ENCODE measurements at regions not wholly inside any gene's neighbourhood (a gene's known extent, or its start where the extent isn't known, plus 50 kb on each side); places are given as distances from the start of the nearest gene placed in this dataset.

DNA sequence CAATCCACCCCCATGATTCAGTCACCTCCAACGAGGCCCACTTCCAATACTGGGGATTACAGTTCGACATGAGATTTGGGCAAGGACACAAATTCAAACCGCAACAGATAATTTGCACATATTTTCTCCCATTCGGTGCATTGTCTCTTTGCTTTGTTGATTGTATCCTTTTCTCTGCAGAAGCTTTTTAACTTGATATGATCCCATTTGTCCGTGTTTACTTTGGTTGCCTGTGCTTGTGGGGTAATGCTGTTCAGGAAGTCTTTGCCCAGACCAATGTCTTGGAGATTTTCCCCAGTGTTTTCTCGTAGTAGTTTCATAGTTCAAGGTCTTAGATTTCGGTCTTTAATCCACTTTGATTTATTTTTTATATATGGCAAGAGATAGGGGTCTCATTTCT lies 330.8 kb upstream of the SPRY2 start:
- Mint-ChIP-seq H3K4me3 (no peak overlapping the region), H3K4me1 (ENCODE audit: low read depth) (no peaks in the 10 kb centered on the region), H3K27ac (no peak overlapping the region), H3K36me3 (ENCODE audit: low read depth) (no peaks in the 10 kb centered on the region), H3K27me3 (ENCODE audit: low read depth) (no peaks in the 10 kb centered on the region), H3K9me3 (ENCODE audit: insufficient read depth) (no peaks in the 10 kb centered on the region)
- ATAC-seq (no peak), DNase-seq (no peak)
- CTCF ChIA-PET = no interaction called here
- POLR2A ChIA-PET = no interaction called here

DNA sequence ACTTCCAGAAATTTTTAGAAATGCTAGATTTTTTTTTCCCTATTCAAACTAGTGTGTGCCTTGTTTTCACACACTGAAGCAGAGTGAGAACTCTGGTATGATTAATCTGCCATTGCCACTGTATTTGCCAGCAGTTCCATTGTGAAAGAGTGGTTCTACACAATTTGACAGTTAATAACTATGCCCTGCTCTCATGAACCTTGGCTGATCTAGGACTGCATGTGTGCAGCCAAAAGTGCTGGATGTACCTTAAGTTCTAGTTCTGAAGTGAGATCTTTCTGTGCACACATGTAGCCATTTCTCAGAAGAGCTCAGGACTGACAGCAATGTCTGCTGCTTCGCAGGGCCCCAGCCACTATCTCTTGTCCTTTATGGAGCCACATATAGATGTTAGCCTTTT lies 328.2 kb upstream of the SPRY2 start:
- Mint-ChIP-seq H3K9me3 (ENCODE audit: insufficient read depth) (no peaks in the 10 kb centered on the region), H3K27ac (no peak overlapping the region), H3K27me3 (ENCODE audit: low read depth) (no peaks in the 10 kb centered on the region), H3K4me3 (no peak overlapping the region), H3K4me1 (ENCODE audit: low read depth) (no peaks in the 10 kb centered on the region), H3K36me3 (ENCODE audit: low read depth) (no peaks in the 10 kb centered on the region)
- CTCF ChIA-PET = no interaction called here
- POLR2A ChIA-PET = no interaction called here
- ATAC-seq = no peak
- DNase-seq = no peak

DNA sequence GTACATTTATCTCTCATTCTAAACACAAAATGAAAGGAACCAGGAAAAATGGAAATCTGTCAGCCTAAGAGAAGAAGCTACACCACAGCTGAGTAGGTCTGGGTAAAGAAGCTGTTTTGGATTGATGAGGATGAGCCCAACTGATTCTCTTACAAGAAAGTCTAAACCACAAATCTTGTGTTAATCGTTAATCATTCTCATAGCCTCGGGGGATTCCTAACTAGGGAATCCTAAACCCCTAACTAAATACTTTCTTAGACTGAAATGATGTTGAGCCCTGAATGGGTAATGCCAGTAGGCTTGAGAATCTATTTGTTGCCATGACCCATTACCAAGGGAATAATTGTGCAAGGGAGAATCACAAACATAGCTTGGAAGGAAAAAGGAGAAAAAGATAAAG lies 327.5 kb upstream of the SPRY2 start:
- H3K27me3 Mint-ChIP-seq (ENCODE audit: low read depth) = no peaks in the 10 kb centered on the region
- DNase-seq (no peak), ATAC-seq (no peak)
- no peak overlapping the region for H3K27ac Mint-ChIP-seq
- no peak overlapping the region for H3K4me3 Mint-ChIP-seq
- no peaks in the 10 kb centered on the region for H3K36me3 Mint-ChIP-seq (ENCODE audit: low read depth)
- POLR2A ChIA-PET = no interaction called here
- H3K4me1 Mint-ChIP-seq (ENCODE audit: low read depth) = no peaks in the 10 kb centered on the region
- no peaks in the 10 kb centered on the region for H3K9me3 Mint-ChIP-seq (ENCODE audit: insufficient read depth)
- CTCF ChIA-PET = no interaction called here

DNA sequence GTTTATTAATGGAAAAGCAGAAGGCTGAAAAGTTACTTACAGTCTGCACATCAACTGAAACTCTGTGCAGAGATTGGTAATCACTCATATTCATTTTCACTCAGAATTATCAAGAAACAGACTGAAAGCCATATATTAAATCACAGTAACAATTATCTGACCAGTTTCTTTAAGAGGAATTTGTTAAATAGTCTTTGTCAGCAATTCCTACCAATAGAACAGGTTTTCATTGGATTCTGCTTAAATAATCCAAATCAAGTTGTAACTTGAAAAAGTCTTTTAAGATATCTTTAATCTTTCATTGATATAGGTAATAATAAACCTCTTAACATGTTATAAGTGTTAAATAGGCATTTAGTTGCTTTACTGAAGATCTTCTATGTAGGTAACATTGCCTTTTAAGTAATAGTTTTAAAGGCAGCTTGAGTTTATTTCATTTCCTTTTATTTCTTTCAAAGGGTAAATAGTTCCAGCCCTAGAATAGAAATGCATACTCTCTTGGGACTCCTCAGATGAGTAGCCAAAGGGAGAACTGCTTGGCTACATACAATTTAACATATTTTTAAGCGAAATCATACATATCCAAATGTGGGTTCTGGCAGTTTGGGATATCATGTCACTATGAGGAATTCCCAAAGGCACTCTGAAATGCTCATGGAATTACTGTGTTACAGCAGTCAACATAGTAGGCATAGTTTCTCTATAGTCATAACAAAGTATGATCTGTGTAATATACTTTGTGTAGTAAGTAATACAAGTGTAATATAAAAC lies 326.0 kb upstream of the SPRY2 start:
- ChIA-PET POLR2A (no interaction called here), CTCF (no interaction called here)
- no peaks in the 10 kb centered on the region for H3K4me1 Mint-ChIP-seq (ENCODE audit: low read depth)
- no peak for DNase-seq
- no peak for ATAC-seq
- H3K9me3 Mint-ChIP-seq (ENCODE audit: insufficient read depth) = no peaks in the 10 kb centered on the region
- no peak overlapping the region for H3K27ac Mint-ChIP-seq
- no peaks in the 10 kb centered on the region for H3K36me3 Mint-ChIP-seq (ENCODE audit: low read depth)
- H3K27me3 Mint-ChIP-seq (ENCODE audit: low read depth) = no peaks in the 10 kb centered on the region
- H3K4me3 Mint-ChIP-seq = no peak overlapping the region

DNA sequence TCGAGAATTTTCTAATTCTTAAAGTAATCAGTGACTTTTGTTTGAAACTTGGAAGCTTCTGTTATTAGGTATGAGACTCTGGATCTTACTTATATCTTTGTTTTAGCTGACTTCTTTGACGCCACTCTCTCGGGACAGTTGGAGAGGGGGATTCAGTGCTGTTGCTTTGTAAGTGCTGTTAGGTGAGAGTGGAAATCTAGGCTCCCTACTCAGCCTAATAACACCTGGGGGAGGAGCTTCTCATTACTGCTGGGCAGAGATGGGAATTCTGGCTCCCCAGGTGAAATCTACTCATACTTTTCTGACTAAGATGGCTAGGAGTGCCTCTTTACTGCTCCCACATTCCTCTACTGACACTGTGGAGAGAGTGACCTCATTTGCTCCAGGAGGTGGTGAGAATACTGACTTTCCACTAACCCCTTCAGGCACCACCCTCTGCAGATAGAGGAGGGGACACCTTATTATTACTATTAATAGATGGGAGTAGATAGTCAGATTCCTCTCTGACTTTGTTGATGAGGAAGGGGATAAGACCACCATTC lies 324.9 kb upstream of the SPRY2 start:
- DNase-seq (no peak), ATAC-seq (no peak)
- no peaks in the 10 kb centered on the region for H3K4me1 Mint-ChIP-seq (ENCODE audit: low read depth)
- ChIA-PET POLR2A (no interaction called here), CTCF (no interaction called here)
- H3K27ac Mint-ChIP-seq = no peak overlapping the region
- H3K4me3 Mint-ChIP-seq = no peak overlapping the region
- no peaks in the 10 kb centered on the region for H3K9me3 Mint-ChIP-seq (ENCODE audit: insufficient read depth)
- H3K36me3 Mint-ChIP-seq (ENCODE audit: low read depth) = no peaks in the 10 kb centered on the region
- no peaks in the 10 kb centered on the region for H3K27me3 Mint-ChIP-seq (ENCODE audit: low read depth)

DNA sequence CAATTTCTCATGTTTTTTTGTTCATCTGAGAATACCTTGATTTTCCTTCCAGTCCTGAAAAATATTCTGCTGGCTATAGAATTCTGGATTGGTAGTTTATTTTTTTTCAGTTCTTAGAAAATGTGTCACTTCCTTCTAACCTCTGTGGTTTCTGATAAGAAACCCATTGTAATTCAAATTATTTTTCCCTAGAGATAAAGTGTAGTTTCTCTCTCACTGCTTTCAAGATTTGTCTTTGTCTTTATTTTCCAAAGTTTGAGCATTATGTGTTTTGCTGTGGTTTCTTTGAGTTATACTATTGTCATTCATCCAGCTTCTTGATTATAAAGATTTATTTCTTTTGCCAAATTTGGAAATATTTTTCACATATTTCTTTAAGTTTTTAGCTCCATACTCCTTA lies 324.0 kb upstream of the SPRY2 start:
- no peaks in the 10 kb centered on the region for H3K9me3 Mint-ChIP-seq (ENCODE audit: insufficient read depth)
- DNase-seq (no peak), ATAC-seq (no peak)
- no peaks in the 10 kb centered on the region for H3K4me1 Mint-ChIP-seq (ENCODE audit: low read depth)
- H3K36me3 Mint-ChIP-seq (ENCODE audit: low read depth) = no peaks in the 10 kb centered on the region
- no peak overlapping the region for H3K4me3 Mint-ChIP-seq
- no peaks in the 10 kb centered on the region for H3K27me3 Mint-ChIP-seq (ENCODE audit: low read depth)
- H3K27ac Mint-ChIP-seq = no peak overlapping the region
- ChIA-PET POLR2A (no interaction called here), CTCF (no interaction called here)

DNA sequence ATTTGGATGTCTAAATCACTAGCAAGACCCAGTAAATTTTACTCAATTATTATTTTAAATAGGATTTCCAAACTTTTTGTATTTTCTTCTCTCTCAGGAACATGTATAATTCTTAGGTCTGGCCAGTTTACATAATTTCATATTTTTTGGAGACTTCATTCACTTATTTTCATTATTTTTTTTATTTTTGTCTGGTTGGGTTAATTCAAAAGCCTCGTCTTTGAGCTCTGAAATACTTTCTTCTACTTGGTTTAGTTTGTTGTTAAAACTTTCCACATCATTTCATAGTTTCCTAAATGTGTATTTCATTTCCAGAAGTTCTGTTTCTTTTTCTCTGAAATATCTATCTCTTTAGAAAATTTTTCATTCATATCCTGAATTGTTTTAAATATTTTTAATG lies 322.9 kb upstream of the SPRY2 start:
- CTCF ChIA-PET = no interaction called here
- no peak for ATAC-seq
- H3K4me1 Mint-ChIP-seq (ENCODE audit: low read depth) = no peaks in the 10 kb centered on the region

DNA sequence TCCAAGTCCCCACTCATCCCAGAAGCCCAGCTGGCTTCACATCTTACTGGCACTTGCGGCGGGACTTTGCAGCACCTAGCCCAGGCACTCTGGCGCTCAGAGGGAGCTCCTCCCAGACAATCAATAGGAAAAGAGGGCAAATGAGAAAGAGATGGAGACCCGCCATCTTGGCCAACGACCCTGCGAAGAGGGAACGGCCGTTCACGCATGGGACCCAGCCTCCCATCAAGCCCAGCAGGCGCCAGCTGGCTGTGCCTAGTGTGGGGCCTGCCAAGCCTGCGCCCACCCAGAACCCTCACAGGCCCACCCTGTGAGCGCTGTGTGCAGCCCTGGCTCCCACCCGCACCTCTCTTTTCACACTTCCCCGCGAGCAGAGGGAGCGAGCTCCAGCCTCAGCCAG lies 317.8 kb upstream of the SPRY2 start:
- Mint-ChIP-seq H3K4me1 (ENCODE audit: low read depth) (no peaks in the 10 kb centered on the region), H3K27me3 (ENCODE audit: low read depth) (no peaks in the 10 kb centered on the region), H3K27ac (no peak overlapping the region), H3K4me3 (no peak overlapping the region), H3K36me3 (ENCODE audit: low read depth) (no peaks in the 10 kb centered on the region), H3K9me3 (ENCODE audit: insufficient read depth) (peaks cover 9% of the 10 kb centered on the region)
- DNase-seq = no peak
- ChIA-PET CTCF (no interaction called here), POLR2A (no interaction called here)
- ATAC-seq = no peak

More for the DNA sequence above, 322.9 kb upstream of the SPRY2 start:
- H3K36me3 Mint-ChIP-seq (ENCODE audit: low read depth) = no peaks in the 10 kb centered on the region
- H3K27ac Mint-ChIP-seq = no peak overlapping the region
- POLR2A ChIA-PET = no interaction called here
- H3K9me3 Mint-ChIP-seq (ENCODE audit: insufficient read depth) = no peaks in the 10 kb centered on the region
- no peaks in the 10 kb centered on the region for H3K27me3 Mint-ChIP-seq (ENCODE audit: low read depth)
- no peak for DNase-seq
- no peak overlapping the region for H3K4me3 Mint-ChIP-seq

DNA sequence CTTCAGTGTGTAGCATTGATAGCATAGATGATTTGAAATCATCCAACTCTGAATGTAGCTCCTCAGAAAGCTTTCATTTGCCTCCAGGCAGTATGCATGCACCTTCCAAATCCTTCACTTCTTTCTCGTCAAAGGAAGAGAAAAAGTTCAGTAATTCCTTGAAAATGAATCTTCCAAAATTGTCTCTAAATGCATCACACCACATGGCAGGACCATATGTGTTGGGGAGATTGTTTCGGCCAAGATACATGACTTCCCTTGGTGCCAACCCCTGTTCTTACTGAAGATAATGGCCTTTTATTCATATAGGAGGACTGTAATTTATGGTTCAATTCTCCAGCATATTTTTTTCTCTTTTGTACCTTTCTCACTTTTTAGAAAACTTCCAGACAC lies 315.6 kb upstream of the SPRY2 start:
- ChIA-PET CTCF (no interaction called here), POLR2A (no interaction called here)
- no peak for DNase-seq
- Mint-ChIP-seq H3K27me3 (ENCODE audit: low read depth) (no peaks in the 10 kb centered on the region), H3K4me1 (ENCODE audit: low read depth) (no peaks in the 10 kb centered on the region), H3K27ac (no peak overlapping the region), H3K9me3 (ENCODE audit: insufficient read depth) (peaks cover 9% of the 10 kb centered on the region), H3K36me3 (ENCODE audit: low read depth) (no peaks in the 10 kb centered on the region), H3K4me3 (no peak overlapping the region)
- no peak for ATAC-seq

DNA sequence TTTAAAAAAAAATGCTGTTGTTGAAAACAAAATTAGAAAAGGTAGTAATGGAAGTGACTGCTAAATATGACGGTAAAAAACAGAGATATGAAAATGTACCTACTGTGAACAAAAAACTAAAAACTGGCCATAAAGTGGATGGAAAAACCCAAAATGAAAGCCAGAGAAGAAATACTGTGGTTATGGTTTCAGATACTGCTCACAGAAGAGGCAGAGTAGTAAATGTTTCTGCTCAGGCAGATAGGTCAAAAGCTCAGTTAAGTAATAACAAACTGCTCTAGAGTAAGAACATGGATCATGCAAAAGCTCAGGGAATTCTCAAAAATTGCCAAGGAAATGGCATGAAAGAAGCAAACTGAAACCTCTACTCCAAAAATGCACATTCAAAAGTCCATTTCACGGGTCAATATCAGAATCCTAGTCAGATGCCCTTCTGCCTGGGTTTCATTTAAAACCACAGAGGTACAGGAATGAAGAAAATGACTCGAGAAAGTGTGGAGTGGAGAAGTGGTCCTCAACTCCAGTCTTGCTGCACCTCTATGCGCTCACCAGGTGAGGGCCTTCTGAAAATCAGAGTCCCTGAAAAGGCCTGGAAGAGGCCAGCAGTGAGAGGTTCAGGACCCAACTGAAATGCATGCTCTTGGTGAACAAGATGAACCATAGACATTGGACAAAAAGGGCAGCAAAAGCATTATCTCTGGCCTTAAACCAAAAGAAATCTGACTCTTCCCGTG lies 315.0 kb upstream of the SPRY2 start:
- Mint-ChIP-seq H3K27ac (no peak overlapping the region), H3K27me3 (ENCODE audit: low read depth) (no peaks in the 10 kb centered on the region), H3K4me1 (ENCODE audit: low read depth) (no peaks in the 10 kb centered on the region), H3K9me3 (ENCODE audit: insufficient read depth) (peaks cover 9% of the 10 kb centered on the region), H3K4me3 (no peak overlapping the region), H3K36me3 (ENCODE audit: low read depth) (no peaks in the 10 kb centered on the region)
- ATAC-seq (no peak), DNase-seq (no peak)
- ChIA-PET POLR2A (no interaction called here), CTCF (no interaction called here)

DNA sequence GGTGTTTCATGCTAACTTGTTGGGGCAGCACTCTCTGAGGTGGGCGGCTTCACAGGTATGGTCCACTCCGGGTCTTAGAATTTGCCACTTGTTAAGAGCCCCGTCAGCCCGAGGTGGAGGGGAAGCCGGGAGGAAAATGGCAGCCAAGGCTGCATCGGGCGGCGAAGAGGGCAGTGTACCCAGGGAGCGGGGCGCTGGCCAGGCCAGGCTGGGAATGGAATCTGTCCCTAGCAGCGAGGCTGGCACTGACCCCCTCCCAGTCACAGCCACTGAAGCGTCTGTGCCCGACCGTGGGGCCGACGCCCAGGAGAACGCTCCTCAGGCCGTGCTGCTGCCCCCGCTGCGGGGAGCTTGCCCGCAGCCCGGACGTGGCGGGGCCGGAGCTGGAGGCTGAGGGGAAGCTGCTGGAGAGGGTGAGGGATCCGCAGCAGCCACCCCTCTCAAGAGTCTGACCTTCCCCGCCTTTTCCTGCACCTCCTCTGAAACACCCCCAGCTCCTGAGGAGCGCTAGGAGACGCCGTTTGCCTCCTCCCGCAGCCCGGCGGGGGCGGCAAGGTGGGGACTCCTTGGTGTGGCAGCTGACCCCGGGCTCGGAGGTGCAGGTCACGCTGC lies 313.8 kb upstream of the SPRY2 start:
- H3K27ac Mint-ChIP-seq = no peak overlapping the region
- H3K36me3 Mint-ChIP-seq (ENCODE audit: low read depth) = no peaks in the 10 kb centered on the region
- peaks cover 9% of the 10 kb centered on the region for H3K9me3 Mint-ChIP-seq (ENCODE audit: insufficient read depth)
- H3K4me3 Mint-ChIP-seq = no peak overlapping the region
- ChIA-PET POLR2A (no interaction called here), CTCF (no interaction called here)
- H3K27me3 Mint-ChIP-seq (ENCODE audit: low read depth) = no peaks in the 10 kb centered on the region
- no peak for DNase-seq
- no peak for ATAC-seq
- no peaks in the 10 kb centered on the region for H3K4me1 Mint-ChIP-seq (ENCODE audit: low read depth)

DNA sequence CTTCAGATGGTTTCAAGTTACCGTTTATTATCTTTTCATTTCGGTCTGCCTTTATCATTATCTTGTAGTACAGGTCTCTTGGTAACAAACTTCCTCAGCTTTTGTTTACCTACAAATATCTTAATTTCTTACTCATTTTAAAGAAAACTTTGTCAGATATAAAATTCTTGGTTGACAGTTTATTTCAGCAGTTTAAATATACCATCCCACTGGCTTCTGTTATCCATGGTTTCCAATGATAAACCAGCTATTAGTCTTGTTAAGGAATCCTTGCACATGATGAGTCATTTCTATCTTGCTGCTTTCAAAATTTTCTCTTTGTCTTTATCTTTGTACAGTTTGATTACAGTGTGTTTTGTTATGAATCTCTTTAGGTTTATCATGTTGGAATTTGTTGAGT lies 308.3 kb upstream of the SPRY2 start:
- H3K27me3 Mint-ChIP-seq (ENCODE audit: low read depth) = no peaks in the 10 kb centered on the region
- no peak overlapping the region for H3K4me3 Mint-ChIP-seq

More for the DNA sequence above, 308.3 kb upstream of the SPRY2 start:
- ChIA-PET POLR2A (no interaction called here), CTCF (no interaction called here)
- Mint-ChIP-seq H3K9me3 (ENCODE audit: insufficient read depth) (peaks cover 4% of the 10 kb centered on the region), H3K27ac (no peak overlapping the region), H3K4me1 (ENCODE audit: low read depth) (no peaks in the 10 kb centered on the region), H3K36me3 (ENCODE audit: low read depth) (no peaks in the 10 kb centered on the region)
- ATAC-seq (no peak), DNase-seq (no peak)
